ENCODE measurements at regions not wholly inside any gene's neighbourhood (a gene's known extent, or its start where the extent isn't known, plus 50 kb on each side); places are given as distances from the start of the nearest gene placed in this dataset.

DNA sequence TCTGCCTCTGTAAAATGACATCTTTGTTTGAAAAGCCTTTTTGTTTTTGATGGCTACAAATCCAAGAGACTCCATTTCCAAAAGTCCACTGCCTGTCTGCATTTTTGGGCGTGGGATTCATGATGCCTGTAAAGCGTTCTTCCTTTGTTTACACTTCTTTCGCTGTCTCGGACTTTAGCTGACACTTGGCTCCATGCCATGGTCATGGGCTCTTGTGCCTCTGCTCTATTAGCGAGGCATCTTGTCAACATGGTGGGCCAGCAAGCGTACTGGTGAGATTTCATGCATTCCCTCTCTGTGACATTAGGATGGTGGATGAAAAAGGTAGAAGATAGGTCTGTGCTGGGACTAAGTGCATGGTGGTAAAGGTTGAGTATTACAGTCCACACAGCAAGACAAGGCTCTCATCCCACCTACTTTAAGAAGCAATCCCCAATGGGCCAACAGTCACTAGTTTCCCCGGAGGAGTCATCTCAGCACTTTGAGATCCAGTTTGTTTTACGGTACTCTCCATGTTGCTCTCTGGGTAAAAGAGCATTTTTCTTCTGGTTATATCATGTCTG is 298.2 kb upstream of the KLF3 start:
- TF ChIP-seq POLR2A (IDR thresholded peaks at IDR 0.05), result no peak
- TF ChIP-seq, protein P1, sequence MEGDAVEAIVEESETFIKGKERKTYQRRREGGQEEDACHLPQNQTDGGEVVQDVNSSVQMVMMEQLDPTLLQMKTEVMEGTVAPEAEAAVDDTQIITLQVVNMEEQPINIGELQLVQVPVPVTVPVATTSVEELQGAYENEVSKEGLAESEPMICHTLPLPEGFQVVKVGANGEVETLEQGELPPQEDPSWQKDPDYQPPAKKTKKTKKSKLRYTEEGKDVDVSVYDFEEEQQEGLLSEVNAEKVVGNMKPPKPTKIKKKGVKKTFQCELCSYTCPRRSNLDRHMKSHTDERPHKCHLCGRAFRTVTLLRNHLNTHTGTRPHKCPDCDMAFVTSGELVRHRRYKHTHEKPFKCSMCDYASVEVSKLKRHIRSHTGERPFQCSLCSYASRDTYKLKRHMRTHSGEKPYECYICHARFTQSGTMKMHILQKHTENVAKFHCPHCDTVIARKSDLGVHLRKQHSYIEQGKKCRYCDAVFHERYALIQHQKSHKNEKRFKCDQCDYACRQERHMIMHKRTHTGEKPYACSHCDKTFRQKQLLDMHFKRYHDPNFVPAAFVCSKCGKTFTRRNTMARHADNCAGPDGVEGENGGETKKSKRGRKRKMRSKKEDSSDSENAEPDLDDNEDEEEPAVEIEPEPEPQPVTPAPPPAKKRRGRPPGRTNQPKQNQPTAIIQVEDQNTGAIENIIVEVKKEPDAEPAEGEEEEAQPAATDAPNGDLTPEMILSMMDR (IDR thresholded peaks at IDR 0.05), result no peak
